HG02852 (cell line): ENCODE measurements at regions not wholly inside any gene's neighbourhood (a gene's known extent, or its start where the extent isn't known, plus 50 kb on each side); places are given as distances from the start of the nearest gene placed in this dataset.

Experiments
- ATAC-seq: cut with Tn5 transposase; IDR thresholded peaks from one replicate; pipeline ENCODE4 v1.9.1; 2021; ENCODE audit warnings: mild to moderate bottlenecking, moderate library complexity; ENCODE audit not compliant: unreplicated experiment

DNA sequence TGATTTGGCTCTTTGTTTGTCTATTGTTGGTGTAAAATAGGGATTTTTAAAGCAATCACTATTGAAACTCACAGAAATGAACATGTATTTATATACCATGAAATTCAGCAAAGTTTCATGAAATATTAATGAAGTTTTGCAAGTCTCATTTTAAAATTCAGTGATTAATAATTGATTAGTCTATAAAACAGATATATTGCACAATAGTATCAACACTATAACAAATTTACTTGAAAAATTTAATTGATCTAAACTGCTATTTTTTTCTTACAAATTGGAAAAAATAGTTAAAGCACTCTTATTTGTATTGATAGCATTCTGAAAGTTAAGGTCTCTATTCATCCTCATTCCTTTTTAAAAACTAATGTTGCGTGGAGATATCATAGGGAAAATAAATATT is 121.0 kb upstream of the PCDH9 start:
- no peak for ATAC-seq

DNA sequence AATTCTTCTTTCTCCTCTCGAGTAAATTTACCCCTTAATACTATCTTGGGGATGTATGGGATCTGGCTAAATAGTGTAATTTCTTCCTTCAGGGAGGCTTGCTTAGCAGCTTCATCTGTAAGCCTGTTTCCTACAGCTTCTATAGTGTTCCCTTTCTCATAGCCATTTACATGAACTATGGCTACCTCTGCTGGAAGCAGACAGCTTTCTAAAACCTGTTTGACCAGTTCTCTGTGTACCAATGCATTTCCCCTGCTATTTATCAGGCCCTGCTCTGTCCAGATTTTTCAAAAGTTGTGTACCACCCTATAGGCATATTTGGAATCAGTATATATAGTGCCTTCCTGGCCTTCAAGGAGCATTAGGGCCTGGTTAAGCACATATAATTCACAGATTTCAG is 113.6 kb upstream of the PCDH9 start:
- no peak for ATAC-seq

DNA sequence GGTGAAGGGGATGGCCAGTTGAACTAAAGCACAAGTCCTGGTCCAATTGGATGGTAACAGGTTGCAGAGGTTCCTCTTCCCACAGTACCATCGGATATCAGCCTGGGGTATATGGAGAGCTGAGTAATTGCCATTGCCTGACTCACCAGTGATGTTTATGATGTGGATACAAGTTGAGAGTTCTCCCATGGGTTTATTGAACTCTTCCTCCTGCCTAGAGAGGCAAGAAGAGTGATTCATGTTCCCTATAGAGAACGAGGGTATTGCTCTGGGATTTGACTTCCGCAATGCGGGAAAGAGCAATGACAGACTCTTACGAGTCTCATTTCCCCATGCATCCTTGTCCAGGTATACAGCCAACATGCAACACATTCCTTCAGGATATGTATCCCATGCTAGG is 111.3 kb upstream of the PCDH9 start:
- no peak for ATAC-seq

DNA sequence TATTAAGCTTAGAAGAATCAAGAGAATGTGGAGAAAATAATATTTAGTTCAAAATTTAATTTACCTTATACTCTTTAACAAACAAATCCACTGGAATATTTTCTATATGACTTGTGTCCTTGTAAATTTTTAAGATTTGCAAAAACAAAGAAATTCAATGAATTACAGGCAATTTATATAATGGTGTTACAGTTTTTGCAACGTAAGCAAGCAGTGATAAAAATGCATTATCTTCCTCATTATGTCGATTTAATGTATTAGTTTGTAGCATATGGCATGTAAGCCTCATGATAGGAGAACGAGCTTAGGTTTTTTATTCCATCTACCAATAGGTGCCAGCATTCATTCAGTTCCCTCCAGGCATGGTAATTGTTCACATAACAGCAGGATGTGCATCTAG is 100.0 kb upstream of the PCDH9 start:
- no peak for ATAC-seq

DNA sequence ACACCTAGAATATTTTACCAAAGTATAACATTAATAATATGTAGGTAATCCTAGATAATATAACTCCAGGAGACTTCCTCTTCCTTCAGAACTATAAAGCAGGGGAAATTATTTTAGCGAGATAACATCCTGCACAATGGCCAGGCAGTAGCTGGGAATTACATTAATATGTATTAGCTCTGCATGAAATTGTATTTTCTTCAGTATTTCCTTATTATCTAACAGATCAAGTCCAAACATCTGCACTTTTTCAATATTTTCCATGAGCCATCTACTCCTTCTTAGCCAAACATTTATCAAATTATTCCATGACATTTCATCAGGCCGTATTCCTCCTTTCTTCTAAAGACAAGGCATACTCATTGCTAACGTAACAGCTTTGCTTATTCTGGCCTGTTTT is 98.8 kb upstream of the PCDH9 start:
- ATAC-seq, result no peak

DNA sequence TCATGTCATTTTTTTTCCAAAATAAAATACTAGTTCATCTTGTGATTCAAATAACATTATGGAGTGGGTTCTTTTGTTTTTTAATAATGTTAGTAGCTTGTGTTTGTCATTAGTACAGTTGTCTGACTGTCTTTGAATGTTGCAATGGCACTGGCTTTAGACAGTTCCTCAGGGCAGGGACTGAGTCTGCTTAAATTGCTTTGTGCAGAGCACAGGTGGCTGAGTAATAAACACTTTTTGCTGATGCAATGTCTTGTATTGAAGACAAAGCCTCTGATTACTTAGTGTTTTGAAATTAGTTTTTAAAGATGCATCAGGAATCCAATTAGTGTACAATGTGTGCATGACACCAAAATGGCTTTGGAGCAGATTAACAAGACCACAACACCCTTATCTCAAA is 88.7 kb upstream of the PCDH9 start:
- ATAC-seq, result no peak

DNA sequence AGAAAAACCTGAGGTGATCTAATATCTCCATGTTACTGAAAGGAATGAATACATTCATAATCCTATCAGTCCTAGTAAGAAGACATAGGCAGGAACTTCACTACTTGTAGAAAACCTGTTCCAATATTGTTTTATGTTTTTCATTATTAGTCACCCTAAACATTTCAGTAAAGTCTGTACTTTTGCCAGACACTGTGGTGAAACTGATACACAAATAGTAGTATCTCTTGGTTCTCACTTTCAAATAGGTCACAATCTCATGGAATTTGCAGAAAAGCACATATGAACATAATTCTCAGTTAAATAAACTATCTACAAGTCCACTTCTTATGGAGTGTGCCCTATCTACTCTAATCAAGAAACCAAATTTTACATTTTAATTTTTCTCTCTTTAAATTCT is 88.3 kb upstream of the PCDH9 start:
- ATAC-seq, result no peak

DNA sequence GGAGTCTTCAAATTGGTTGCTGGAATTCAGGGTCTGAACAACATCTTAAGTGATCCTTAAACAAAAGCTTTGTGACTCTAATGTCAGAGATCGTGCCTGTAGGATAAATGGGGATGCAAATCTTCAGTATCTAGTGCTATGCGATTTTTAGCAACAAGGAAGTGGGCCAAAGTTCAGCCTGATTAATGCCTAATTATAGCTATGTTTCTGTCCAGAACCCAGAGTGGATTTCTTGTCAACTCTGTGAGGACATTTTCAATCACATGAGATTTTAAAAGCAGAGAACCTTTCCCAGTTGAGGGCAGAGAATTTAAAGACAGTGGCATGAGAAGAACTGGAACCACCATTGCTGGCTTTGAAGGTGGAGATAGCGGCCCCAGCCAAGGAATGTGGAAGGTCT is 84.3 kb upstream of the PCDH9 start:
- no peak for ATAC-seq

DNA sequence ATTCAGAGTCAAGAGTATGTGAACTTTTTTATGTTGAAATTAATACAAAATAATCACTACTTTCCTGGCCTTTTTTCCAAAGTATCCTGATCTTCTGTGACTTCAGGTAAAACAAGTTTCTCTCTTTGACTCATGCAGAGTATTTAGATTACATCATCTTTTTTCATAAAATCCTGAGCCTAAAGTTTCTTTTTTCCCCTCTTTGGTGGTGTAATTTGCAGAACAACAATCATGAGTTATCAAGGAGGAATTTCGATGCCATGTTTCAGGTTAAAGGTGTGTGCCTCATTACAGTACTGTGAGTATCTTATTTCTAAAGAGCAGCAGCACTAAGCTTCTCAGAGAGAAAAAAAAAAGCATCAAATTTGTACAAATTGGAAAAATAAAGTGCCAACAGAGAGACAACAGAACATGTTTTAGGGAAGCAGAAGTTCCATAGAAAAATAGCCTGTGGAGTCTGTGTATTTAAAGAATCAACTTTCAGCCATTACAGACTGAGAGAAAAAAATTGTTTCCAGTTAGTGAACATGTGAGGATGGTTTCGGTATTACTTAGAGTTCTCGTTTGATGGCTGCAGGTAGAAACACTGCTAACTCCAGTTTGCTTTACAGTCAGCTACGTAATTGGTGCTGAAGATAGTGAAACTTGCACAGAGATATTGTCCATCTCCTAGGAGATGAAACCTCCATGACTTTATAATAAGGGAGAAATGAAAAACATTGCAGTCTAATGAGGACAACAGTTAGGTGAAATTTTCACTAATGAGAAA is 78.1 kb upstream of the PCDH9 start:
- peak; percentile 79 for ATAC-seq

DNA sequence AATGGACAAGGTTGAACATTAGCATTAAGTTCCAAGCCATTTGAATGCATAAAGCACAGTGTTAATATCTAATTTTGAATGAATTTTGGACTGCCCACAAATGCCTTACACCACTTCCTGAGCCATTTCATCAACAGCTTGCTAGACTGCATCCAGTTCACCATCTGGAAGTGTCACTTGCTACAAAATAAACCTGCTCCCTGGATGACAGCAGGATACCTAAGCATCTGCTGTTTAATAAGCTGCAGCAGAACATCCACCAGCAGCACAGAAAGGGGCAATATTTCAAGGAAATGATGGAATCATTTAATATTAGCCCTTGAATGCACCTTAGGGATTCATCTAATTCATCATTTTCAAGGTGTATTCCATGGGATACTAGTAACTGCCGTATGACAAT is 76.6 kb upstream of the PCDH9 start:
- ATAC-seq, result no peak

DNA sequence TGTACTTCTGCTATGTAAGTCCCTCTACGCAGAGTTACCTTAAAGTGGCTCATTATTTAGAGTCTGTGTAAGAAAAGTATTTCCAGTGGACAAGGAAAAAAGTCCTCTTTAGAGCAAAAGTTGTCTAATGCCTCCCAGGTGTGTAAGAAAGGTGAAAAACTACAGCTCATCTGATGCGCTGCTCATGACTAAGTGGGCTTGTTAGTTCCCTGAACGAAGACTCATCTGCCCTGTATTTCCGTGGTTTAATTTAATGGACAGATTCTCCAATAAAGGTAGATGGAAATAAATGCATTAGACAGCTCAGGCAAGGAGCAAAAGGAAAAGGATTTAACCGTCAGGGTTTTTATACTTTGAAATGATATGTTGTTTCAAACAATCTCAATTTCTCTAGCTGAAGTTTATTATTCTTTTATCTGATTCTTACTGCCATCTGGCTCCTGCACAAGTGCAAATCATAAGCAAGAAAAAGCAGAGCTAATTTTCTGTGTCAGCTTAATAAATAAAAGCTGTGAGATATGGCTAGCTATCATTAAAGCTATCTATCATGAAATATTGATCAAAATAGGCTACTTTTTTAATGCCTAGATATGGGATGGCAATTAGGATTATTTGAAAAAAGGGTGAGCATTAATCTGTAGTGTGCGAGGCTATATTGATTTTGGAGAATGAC is 73.7 kb upstream of the PCDH9 start:
- ATAC-seq, result no peak

DNA sequence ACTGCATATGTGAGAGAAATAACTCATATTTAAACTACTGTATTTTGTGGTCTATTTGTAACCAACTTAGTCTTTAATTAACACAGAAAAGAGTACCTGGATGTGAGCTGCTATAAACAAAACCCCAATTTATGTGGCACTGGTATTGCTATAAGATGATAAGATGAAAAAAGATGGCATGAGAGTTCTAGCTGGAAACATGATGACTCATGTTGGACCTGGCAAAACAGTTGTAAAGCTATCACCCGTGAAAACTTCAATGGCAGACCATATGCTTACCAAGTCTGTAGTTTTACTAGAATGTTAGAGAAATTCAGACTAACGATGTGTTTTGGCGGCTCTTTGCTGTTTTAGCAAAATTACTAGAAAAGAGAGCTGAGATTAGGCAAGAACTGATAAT is 69.6 kb upstream of the PCDH9 start:
- no peak for ATAC-seq

DNA sequence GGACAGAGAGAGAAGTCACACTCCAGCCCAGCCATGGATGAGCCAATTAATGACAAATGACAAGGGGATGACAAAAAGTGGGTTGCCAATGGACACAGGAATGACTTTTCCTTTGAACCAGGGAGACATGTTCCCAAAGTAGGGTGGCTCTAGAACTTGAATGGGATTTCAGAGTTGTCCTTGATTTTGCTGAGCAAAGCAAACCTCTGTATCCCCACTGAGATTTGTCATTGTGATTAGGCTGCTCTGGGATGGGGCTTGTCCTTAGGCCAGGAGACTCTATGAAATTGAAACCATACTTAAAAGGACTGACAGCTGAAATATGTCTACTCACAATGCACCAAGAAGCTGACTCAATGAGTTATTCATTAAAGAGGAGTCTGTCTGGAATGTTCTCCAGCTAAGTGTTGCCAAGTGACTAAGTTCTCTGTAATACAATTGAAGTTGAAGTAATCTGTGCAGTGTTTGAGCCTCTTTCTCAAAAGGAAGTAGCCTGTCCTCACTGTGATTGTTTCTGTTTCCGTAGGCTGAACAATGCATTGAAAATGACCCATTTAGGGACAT is 69.0 kb upstream of the PCDH9 start:
- no peak for ATAC-seq

DNA sequence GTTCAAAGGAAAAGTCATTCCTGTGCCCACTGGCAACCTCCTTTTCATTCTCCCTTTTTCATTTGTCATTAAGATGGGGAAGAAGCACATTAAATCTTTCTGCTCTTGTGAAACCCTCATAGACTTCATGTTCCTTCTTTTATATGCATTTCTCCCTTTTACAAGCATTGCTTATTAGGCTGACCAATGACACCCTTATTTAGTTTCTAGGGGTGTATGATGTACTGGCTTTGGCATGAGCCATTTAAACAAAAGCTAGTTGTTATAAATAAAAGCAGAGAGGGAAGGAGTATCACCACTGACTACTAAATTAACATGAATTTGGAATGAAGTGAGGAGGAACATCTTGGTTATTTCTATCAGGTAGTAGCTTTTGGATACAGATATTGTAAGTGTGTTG is 68.2 kb upstream of the PCDH9 start:
- no peak for ATAC-seq

DNA sequence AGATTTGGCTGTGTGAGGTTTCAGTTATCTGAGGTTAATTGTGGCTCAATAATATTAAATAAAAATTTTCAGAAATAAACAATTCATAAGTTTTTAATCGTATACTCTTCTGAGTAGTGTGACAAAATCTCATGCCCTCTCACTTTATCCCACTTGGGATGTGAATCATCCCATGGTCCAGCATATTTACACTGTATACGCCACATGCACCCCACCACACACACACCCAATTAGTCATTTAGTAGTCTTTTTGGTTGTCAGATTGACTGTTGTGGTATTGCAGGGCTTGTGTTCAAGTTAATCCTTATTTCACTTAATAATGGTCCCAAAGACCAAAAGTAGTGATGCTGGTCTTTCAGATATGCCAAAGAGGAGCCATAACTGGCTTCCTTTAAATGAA is 66.4 kb upstream of the PCDH9 start:
- ATAC-seq, result no peak

DNA sequence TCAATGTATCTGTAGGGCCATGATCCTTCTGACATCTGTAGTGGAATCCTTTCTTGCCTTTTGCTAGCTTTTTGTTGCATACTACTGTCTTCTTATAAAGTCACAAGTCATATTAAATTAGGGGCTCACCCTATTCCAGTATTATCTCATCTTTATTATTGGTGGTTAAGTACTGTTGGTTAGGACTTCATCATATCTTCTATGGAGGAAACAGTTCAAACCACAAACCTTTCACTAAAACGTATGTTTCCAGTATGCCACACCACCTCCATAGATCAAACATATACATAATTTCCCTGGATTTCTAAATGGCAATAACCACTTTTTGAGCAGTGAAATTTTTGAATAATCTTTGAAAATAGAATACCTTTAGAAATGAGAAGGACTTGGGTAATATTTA is 62.8 kb upstream of the PCDH9 start:
- ATAC-seq, result no peak

DNA sequence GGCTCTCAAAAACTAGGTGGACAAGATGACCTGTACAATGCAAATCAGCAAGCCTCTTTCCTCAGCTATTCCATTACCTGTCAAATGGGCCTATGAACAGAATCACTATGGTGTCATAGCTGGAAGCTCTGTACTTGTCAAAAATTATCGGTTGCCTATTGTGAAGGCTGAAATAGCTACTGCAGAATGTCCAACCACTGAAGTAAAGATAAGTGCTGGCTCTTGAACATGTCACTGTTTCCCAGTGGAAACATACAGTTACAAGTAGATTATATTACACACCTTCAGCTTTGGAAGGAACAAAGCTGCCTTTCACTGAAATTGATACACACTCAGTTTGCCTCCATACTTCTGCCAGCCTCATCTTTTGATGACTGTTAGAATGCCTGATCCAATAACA is 55.5 kb upstream of the PCDH9 start:
- ATAC-seq, result no peak

DNA sequence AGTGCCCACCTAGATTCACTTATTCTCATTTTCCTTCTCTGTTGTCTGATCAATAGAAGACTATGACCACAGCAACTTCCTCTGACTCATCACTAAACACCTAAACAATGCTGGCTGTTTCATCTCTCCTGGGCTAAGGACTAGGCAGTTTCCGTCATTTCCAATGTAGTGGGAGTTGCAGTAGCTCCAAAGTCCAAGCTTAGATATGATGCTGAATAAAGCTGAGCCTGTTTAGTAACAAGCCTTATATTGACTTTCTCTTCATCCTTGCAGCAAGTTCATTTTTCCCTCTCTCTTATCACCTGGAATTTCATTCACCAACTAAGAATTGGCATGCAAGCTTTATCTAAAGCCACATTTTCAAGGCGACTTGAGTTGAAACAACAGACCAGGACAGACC is 53.5 kb upstream of the PCDH9 start:
- no peak for ATAC-seq

DNA sequence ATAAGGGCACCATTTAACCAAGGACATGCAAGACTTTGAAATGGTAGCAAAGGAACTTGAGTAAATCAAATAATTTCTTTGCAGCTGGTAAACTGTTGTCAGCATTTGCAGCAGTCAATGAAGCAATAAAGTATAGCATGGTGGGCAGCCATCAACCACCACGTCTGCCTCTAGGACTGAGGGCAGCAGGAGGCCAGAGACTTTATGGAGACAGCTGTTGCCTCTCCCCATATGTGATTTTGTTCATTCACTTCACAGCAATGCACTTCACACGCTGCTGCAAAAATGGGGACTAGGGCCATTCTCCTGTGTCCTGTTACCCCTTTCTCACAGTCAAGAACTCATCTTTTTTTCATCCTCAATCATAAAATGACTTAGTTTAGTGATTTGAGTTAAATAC is 51.3 kb upstream of the PCDH9 start:
- no peak for ATAC-seq
